Gastrocnemius medialis (tissue), 4 donors: ENCODE measurements at regions not wholly inside any gene's neighbourhood (a gene's known extent, or its start where the extent isn't known, plus 50 kb on each side); places are given as distances from the start of the nearest gene placed in this dataset.
"Not testable (repeated sequence)": the region's sequence is repeated elsewhere in the genome, so short reads cannot be mapped to it uniquely, and the experiment has no call there.

ENCODE experiments used
- POLR2A ChIP-seq, 2 donors: fragments of 450-650 bp; IDR thresholded peaks; one replicate each; pipeline ENCODE4 v1.6.1; 2017; ENCODE audit warnings: antibody characterized with exemption in 2 of 2, mild to moderate bottlenecking in 2 of 2, moderate library complexity in 2 of 2
- TF ChIP-seq, protein P1 (sequence below), 5 experiments: fragments of 450-650 bp in 3 of 5; fragments of 200-600 bp in 2 of 5; sonication (generic) in 2 of 5; IDR thresholded peaks in 4 of 5; conservative IDR thresholded peaks in 1 of 5; 1 replicate in 4 of 5; 2 replicates in 1 of 5; pipeline ENCODE4 v1.5.1; 2016 to 2019; ENCODE audit warnings: antibody characterized with exemption in 5 of 5, mild to moderate bottlenecking in 3 of 5, moderate library complexity in 3 of 5

DNA sequence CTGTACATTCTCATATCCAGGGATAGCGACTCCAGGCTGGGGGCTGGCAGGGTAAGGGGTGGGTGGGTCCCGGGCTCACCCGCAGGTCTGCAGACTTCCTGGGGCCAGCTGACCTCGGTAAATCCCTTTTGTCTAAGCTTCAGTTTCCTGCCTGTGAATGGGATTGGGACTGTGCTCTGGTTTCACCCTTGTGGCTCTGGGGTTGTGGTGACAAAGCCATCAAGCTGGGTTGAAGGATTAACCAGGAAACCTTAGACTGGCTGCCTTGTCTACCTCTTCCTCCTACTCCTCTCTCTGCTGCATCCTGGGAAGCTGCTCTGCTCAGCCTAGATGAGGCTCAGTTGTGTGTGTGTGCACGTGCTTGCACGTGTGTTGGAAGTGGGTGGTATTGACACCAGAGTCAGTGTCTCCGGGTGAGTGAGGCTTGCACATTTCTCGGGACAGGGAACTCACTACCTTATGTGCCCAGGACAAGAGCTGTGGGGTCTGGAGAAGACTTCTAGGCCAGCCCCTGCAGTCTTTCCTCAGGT, 3078.6 kb downstream of the RPIA start:
- TF ChIP-seq, protein P1, sequence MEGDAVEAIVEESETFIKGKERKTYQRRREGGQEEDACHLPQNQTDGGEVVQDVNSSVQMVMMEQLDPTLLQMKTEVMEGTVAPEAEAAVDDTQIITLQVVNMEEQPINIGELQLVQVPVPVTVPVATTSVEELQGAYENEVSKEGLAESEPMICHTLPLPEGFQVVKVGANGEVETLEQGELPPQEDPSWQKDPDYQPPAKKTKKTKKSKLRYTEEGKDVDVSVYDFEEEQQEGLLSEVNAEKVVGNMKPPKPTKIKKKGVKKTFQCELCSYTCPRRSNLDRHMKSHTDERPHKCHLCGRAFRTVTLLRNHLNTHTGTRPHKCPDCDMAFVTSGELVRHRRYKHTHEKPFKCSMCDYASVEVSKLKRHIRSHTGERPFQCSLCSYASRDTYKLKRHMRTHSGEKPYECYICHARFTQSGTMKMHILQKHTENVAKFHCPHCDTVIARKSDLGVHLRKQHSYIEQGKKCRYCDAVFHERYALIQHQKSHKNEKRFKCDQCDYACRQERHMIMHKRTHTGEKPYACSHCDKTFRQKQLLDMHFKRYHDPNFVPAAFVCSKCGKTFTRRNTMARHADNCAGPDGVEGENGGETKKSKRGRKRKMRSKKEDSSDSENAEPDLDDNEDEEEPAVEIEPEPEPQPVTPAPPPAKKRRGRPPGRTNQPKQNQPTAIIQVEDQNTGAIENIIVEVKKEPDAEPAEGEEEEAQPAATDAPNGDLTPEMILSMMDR (IDR thresholded peaks at IDR 0.05 in 4 of 5, conservative IDR thresholded peaks at IDR 0.05 in 1 of 5), result not testable (repeated sequence)
- TF ChIP-seq POLR2A (IDR thresholded peaks at IDR 0.05), result not testable (repeated sequence)
